ENCODE measurements at regions not wholly inside any gene's neighbourhood (a gene's known extent, or its start where the extent isn't known, plus 50 kb on each side); places are given as distances from the start of the nearest gene placed in this dataset.

DNA sequence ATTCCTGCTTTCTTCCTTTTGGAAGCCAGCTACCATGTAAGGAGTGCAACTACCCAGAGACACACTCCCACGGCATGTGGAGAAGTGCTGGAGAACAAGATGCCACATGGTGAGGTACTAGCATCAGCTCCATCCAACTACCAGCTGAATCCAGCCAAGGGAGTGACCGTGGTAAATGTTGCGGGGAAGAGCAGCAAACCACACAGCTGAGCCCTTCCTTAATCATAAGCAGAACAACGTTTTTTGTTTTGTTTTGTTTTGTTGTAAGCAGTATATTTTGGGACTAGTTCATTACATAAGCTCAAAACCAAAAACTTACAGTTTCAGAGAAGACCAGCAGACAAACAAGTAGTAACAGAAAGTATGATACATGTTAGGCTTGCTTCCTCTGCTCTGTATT lies 212.6 kb upstream of the ATP10A start:
- TF ChIP-seq, protein P1, sequence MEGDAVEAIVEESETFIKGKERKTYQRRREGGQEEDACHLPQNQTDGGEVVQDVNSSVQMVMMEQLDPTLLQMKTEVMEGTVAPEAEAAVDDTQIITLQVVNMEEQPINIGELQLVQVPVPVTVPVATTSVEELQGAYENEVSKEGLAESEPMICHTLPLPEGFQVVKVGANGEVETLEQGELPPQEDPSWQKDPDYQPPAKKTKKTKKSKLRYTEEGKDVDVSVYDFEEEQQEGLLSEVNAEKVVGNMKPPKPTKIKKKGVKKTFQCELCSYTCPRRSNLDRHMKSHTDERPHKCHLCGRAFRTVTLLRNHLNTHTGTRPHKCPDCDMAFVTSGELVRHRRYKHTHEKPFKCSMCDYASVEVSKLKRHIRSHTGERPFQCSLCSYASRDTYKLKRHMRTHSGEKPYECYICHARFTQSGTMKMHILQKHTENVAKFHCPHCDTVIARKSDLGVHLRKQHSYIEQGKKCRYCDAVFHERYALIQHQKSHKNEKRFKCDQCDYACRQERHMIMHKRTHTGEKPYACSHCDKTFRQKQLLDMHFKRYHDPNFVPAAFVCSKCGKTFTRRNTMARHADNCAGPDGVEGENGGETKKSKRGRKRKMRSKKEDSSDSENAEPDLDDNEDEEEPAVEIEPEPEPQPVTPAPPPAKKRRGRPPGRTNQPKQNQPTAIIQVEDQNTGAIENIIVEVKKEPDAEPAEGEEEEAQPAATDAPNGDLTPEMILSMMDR (IDR thresholded peaks at IDR 0.05; ENCODE audit: poor library complexity, severe bottlenecking) = no peak
- no peak for TF ChIP-seq RAD21 (conservative IDR thresholded peaks at IDR 0.05)

All from neural cell (in vitro differentiated cells).